Kidney epithelial cell (primary cell): ENCODE measurements at regions not wholly inside any gene's neighbourhood (a gene's known extent, or its start where the extent isn't known, plus 50 kb on each side); places are given as distances from the start of the nearest gene placed in this dataset.

Experiments
- DNase-seq: peaks from one replicate; pipeline ENCODE4 v3.0.0-alpha.2; 2010; ENCODE audit warnings: low read depth
- H3K27me3 ChIP-seq: 2 replicates; pipeline ENCODE4 v1.6.0; 2011; ENCODE audit warnings: low read length; ENCODE audit not compliant: control insufficient read depth, insufficient read depth
- H3K36me3 ChIP-seq: 2 replicates; pipeline ENCODE4 v1.5.1; 2011; ENCODE audit warnings: low read length; ENCODE audit not compliant: control insufficient read depth, insufficient read depth
- H3K4me3 ChIP-seq: 2 replicates; pipeline ENCODE4 v1.5.1; 2011; ENCODE audit warnings: low read depth, mild to moderate bottlenecking, control low read depth, low read length
- CTCF ChIP-seq: IDR thresholded peaks from 2 replicates; pipeline ENCODE4 v1.5.1; 2011; ENCODE audit warnings: mild to moderate bottlenecking, moderate library complexity, low read length, control low read depth, inconsistent platforms; ENCODE audit not compliant: insufficient read depth, poor library complexity, severe bottlenecking

DNA sequence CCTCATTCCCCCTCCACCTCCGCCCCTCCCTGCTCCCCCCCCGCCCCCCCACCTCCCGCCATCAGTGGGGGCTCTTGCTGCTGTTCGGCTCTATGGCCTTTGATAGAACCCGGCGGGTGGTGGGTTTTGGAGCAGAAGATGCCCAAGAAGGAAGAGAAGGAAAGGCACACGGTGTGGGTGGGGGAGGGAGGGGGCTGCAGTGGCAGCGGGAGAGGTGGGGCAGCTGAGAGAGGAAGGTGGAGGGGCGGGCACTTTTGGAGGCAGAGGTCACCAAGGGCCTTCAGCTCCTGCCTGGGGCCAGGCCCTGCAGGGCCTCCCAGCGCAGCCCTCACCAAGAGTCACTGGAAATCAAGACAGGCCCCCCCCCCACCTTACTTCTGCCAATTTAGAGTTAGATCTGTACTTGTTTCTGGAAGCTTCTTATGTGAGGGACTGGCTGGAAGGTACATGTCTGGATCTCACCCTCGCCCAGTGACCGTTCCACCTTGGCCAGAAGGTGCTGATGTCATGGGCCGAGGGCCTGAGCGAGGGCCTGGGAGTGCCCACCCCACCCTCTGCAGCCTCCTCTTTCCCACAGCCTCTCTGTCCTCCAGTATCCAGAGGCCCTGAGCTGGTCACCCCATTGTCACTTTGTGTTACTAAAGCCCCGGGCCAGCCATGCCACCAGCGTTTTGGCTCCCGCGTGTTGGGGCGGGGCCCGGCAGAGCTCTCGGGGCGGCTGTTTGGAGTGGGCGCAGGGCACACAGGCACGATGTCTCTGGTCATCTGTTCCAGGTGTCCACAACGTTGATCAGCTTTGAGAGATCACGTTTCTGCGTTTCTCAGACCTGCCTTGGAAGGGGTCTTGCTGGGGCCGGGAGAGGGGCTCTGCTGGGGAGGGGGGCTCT lies 153.9 kb downstream of the KIF26A start:
- Histone ChIP-seq H3K27me3 (no peaks in the 10 kb centered on the region), H3K36me3 (no peaks in the 10 kb centered on the region), H3K4me3 (no peak overlapping the region)
- DNase-seq: no peak
- no peak for TF ChIP-seq CTCF

GRCh38 chr14:104293231-104293841 lies 154.9 kb downstream of the KIF26A start:
- no peak for DNase-seq
- no peaks in the 10 kb centered on the region for H3K36me3 ChIP-seq
- no peaks in the 10 kb centered on the region for H3K27me3 ChIP-seq
- H3K4me3 ChIP-seq: no peak overlapping the region
- TF ChIP-seq CTCF: no peak

DNA sequence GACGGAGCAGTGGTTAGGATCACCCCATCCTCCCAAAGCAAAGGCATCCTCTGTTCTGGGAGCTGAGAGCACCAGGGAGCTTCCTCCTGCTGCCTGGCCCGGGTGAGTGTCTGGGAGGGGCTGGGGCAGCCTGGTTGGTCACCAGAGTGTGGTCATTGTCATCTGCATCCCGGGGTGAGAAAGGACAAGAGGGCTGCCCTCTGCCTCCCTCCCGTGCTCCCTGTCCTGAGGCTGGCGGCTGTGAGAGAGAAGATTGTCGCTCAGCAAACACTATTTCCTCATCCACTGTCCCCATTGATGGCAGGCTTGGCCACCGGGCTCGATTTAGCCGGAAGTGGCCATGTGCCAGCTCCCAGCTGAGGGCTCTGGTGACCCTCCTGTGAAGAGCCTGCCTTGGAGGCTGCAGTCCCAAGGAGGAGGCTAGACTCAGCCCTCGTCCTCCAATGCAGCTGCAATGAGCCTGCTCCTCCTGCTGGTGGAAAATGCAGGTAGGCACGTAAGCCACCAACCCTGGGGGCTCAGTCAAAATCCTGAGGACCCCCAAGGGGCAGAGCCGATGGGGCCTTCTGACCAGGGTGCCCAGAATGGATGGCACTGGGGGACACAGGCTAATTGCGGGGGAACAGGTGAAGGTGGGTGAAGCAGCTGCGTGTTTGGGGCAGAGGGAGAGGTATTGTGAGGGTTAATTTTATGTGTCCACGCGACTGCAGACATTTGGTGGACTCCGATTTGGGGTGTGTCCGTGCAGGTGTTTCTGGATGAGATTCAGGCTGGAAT lies 155.7 kb downstream of the KIF26A start:
- H3K36me3 ChIP-seq: no peaks in the 10 kb centered on the region
- no peak for DNase-seq
- no peak overlapping the region for H3K4me3 ChIP-seq
- H3K27me3 ChIP-seq: no peaks in the 10 kb centered on the region
- TF ChIP-seq CTCF: no peak

DNA sequence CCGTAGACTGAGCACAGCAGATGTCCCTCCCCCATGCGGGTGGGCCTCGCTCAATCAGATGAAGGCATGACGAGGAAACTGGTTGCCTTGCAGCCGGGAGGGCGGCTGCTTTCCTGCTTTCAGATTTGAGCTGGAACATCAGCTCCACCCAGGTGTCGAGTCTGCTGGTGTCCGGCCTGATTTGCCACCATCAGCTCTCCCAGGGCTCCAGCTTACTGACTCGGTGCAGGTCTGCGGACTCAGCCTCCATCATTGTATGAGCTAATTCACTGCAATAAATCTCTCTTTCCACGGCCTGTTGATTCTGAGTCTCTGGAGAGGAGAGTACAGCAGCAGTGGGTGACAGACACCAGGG lies 156.2 kb downstream of the KIF26A start:
- no peak overlapping the region for H3K4me3 ChIP-seq
- no peak for DNase-seq
- H3K36me3 ChIP-seq: no peaks in the 10 kb centered on the region
- no peak for TF ChIP-seq CTCF
- no peaks in the 10 kb centered on the region for H3K27me3 ChIP-seq

DNA sequence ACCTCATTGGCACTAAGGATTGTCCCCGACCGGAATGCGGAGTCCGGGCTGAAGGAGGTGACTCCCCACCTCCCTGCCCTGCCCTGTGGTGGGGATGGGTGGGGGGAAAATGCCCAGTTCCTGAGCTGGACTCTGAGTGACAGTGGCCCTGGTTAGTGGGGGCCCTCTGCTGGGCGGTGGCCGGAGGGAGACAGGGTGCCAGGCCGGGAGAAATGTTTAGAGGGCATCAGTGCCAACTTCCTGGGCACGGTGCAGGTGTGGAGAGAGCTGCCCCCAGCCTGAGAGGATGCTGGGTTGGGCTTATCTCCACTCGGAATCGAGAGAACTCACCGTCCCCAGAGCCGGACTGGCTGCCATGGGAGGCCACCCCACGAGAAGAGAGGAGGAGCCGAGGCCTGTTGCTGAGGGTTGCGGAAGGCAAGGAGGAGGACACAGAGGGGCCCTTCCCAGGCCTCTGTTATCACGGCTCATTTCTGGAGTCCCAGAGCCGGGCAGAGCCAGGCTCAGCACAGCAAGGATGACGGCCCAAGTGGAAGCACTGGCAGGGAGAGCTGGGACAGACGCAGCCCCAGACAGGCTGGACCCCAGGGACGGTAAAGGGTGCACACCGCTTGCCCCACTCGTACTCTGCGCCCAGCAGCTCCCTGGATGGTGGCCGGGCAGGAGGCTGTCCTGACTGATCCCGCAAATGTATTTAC lies 156.7 kb downstream of the KIF26A start:
- Histone ChIP-seq H3K27me3 (no peaks in the 10 kb centered on the region), H3K36me3 (no peaks in the 10 kb centered on the region), H3K4me3 (no peak overlapping the region)
- no peak for DNase-seq
- no peak for TF ChIP-seq CTCF
